ENCODE measurements at regions not wholly inside any gene's neighbourhood (a gene's known extent, or its start where the extent isn't known, plus 50 kb on each side); places are given as distances from the start of the nearest gene placed in this dataset.

DNA sequence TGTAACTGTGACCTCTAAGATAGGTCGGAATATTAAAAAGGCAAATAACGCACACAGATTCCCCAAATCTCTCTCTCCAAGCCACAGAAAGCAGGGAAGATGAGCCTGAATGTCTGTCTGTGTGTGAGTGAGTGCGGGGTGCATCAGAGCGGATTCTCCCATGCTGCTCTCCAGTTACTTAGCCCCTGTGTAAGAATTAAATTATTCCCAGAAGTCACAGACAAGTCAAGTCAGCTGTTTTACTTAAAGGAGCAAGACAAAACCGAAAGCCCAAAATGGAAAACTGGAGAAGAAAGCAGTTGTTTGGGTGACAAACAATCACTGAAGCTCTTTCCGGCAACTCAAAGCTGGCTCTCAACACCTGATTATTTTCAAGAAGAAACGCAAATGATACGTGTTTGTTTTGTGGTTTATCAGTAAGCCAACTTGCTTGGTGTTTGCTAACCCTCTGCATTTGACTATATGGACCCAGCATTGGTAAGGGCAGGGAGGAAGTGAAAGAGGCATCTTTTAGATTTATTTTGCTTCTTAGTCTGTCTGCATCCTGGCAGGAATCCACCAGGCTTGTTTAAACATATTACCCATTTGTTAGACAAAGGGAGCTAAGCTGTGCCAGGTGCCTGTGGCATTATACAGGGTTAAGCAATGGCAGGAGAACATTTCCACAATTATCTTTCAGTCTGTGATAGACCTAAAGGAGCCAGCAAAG lies 121.5 kb upstream of the CREB1 start:
- ATAC-seq (replicated peaks; ENCODE audit: extremely low read depth, poor library complexity, severe bottlenecking) (no peak), DNase-seq (ENCODE audit: low spot score in 2 of 2) (no peak)
- H3K4me3 Mint-ChIP-seq = no peak overlapping the region
- no peaks in the 10 kb centered on the region for H3K4me1 Mint-ChIP-seq
- no peaks in the 10 kb centered on the region for H3K9me3 Mint-ChIP-seq
- no peaks in the 10 kb centered on the region for H3K27me3 Mint-ChIP-seq
- no peak overlapping the region for H3K27ac Mint-ChIP-seq (ENCODE audit: low read depth)
- no peaks in the 10 kb centered on the region for H3K36me3 Mint-ChIP-seq (ENCODE audit: insufficient read depth)

DNA sequence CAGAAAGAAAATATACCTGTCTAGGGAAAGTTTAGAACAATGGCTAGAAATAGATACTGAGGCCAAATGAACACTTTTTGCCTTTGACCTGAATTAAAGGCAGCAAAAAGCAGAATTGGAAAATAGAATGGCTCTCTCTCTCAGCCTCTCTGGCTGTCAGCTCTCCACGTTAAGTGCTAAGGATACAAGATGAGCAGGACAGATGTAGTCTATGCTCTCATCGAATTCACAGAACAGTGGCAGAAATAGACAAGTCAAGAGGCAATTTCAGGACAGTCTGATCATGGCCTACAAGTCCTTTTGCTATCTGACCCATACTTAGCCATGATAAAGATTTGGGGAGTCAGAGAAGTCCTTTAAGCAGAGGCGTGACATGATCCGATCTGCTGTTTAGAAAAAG lies 120.2 kb upstream of the CREB1 start:
- no peak overlapping the region for H3K27ac Mint-ChIP-seq (ENCODE audit: low read depth)
- no peaks in the 10 kb centered on the region for H3K4me1 Mint-ChIP-seq
- no peaks in the 10 kb centered on the region for H3K27me3 Mint-ChIP-seq
- DNase-seq (ENCODE audit: low spot score in 2 of 2) (no peak), ATAC-seq (replicated peaks; ENCODE audit: extremely low read depth, poor library complexity, severe bottlenecking) (no peak)
- no peak overlapping the region for H3K4me3 Mint-ChIP-seq
- H3K36me3 Mint-ChIP-seq (ENCODE audit: insufficient read depth) = no peaks in the 10 kb centered on the region
- no peaks in the 10 kb centered on the region for H3K9me3 Mint-ChIP-seq

DNA sequence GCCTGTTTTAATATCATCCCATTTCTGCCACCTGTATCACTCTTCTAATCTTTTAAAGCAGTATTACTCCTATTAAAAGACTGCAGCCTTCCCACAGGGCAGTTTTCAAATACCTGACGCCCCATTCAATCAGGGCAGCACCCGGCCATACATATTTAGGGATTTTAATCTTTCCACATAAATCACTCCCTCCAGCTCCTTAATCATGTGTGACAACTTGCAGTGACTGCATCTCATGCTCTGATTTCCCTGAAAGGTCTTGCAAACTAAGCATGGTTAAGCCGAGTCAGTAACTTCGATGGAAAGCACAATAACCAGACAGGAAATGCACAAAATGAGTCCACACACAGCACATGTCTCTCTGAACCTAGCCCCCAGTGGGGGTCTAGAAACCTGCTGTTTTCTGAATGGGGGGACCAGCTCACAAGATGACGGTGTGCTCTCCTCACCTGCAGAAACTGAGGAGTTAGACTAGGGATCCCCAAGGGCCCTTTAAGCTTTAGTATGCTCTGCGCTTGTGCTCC lies 116.9 kb upstream of the CREB1 start:
- ATAC-seq (replicated peaks; ENCODE audit: extremely low read depth, poor library complexity, severe bottlenecking) (no peak), DNase-seq (ENCODE audit: low spot score in 2 of 2) (no peak)
- no peaks in the 10 kb centered on the region for H3K4me1 Mint-ChIP-seq
- no peaks in the 10 kb centered on the region for H3K36me3 Mint-ChIP-seq (ENCODE audit: insufficient read depth)
- no peak overlapping the region for H3K27ac Mint-ChIP-seq (ENCODE audit: low read depth)
- no peaks in the 10 kb centered on the region for H3K27me3 Mint-ChIP-seq
- no peak overlapping the region for H3K4me3 Mint-ChIP-seq
- H3K9me3 Mint-ChIP-seq = no peaks in the 10 kb centered on the region

DNA sequence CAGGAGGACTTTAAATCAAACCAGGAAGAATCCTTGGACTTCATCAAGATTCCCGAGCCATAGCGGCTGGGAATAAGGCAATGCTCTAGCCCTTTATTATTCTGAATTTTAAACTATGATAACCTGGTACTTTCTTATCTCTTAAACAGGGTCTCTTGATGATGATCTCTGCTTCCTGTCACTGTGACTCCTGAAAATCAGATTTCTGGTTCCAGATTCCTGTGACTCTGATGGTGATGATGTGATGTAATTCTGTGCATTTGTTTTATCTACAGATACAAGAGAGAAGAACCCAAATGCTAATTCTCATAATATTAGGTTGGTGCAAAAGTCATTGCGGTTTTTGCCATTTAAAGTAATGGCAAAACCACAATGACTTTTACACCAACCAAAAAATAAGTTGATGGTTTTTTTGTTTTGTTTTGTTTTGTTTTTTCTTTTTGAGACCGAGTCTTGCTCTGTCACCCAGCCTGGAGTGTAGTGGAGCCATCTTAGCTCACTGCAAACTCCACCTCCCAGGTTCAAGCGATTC lies 116.3 kb upstream of the CREB1 start:
- no peak for ATAC-seq (replicated peaks; ENCODE audit: extremely low read depth, poor library complexity, severe bottlenecking)
- no peaks in the 10 kb centered on the region for H3K27me3 Mint-ChIP-seq

GRCh38 chr2:207416111-207416510 lies 113.7 kb upstream of the CREB1 start:
- DNase-seq (ENCODE audit: low spot score in 2 of 2) (no peak), ATAC-seq (replicated peaks; ENCODE audit: extremely low read depth, poor library complexity, severe bottlenecking) (no peak)
- no peaks in the 10 kb centered on the region for H3K4me1 Mint-ChIP-seq
- no peaks in the 10 kb centered on the region for H3K9me3 Mint-ChIP-seq
- H3K27ac Mint-ChIP-seq (ENCODE audit: low read depth) = no peak overlapping the region
- H3K27me3 Mint-ChIP-seq = peaks cover 3% of the 10 kb centered on the region
- H3K4me3 Mint-ChIP-seq = no peak overlapping the region
- H3K36me3 Mint-ChIP-seq (ENCODE audit: insufficient read depth) = no peaks in the 10 kb centered on the region

More for the DNA sequence above, 116.3 kb upstream of the CREB1 start:
- no peak for DNase-seq (ENCODE audit: low spot score in 2 of 2)
- Mint-ChIP-seq H3K27ac (ENCODE audit: low read depth) (no peak overlapping the region), H3K9me3 (no peaks in the 10 kb centered on the region), H3K36me3 (ENCODE audit: insufficient read depth) (no peaks in the 10 kb centered on the region), H3K4me3 (no peak overlapping the region), H3K4me1 (no peaks in the 10 kb centered on the region)

DNA sequence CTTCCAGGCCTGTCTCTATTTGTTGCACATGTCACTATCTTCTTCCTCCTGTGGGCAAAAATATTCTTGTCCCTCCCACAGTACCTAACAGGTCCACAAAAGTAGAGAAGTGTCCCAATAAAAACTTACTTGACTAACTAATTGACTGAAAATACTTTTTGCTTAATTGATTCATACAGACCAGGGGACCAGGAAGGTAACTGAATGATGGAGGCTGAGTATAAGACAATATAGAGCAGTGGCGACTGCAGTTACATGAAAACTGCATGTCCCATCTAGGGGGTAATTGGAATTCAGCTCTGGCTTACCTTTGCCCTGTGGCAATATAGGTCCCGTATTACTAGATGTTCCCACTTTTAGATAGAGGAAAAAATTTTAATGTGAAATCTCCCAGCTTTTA lies 112.9 kb upstream of the CREB1 start:
- Mint-ChIP-seq H3K9me3 (no peaks in the 10 kb centered on the region), H3K4me1 (no peaks in the 10 kb centered on the region), H3K36me3 (ENCODE audit: insufficient read depth) (no peaks in the 10 kb centered on the region), H3K4me3 (no peak overlapping the region), H3K27me3 (peaks cover 11% of the 10 kb centered on the region), H3K27ac (ENCODE audit: low read depth) (no peak overlapping the region)
- DNase-seq (ENCODE audit: low spot score in 2 of 2) = no peak
- ATAC-seq (replicated peaks; ENCODE audit: extremely low read depth, poor library complexity, severe bottlenecking) = no peak

GRCh38 chr2:207417301-207417718 lies 112.5 kb upstream of the CREB1 start:
- Mint-ChIP-seq H3K36me3 (ENCODE audit: insufficient read depth) (no peaks in the 10 kb centered on the region), H3K27me3 (peaks cover 13% of the 10 kb centered on the region), H3K27ac (ENCODE audit: low read depth) (no peak overlapping the region), H3K4me3 (no peak overlapping the region), H3K9me3 (no peaks in the 10 kb centered on the region), H3K4me1 (no peaks in the 10 kb centered on the region)
- no peak for ATAC-seq (replicated peaks; ENCODE audit: extremely low read depth, poor library complexity, severe bottlenecking)
- no peak for DNase-seq (ENCODE audit: low spot score in 2 of 2)

DNA sequence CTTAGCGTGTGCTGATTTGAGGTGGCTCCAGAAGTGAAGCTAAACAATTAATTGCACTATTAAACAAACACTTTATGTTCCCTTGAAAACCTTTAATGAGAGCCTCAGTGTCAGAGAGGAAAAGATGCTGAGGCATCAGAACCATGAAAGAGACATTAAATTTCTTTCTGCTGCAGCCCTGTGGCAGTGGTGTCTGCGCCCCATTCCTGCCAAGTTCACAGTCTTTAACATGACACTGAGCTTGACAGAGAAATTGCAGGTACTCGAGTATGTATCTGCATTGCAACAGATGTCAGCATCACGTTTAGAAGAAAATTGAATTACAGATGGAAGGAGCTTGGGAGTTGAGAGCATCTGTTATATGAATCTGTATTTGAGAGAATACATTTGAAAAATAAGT lies 111.3 kb upstream of the CREB1 start:
- ATAC-seq (replicated peaks; ENCODE audit: extremely low read depth, poor library complexity, severe bottlenecking) (no peak), DNase-seq (ENCODE audit: low spot score in 2 of 2) (no peak)
- H3K9me3 Mint-ChIP-seq = peaks cover 6% of the 10 kb centered on the region
- peaks cover 13% of the 10 kb centered on the region for H3K27me3 Mint-ChIP-seq
- H3K36me3 Mint-ChIP-seq (ENCODE audit: insufficient read depth) = no peaks in the 10 kb centered on the region
- H3K4me3 Mint-ChIP-seq = no peak overlapping the region
- H3K4me1 Mint-ChIP-seq = peaks cover 5% of the 10 kb centered on the region
- H3K27ac Mint-ChIP-seq (ENCODE audit: low read depth) = no peak overlapping the region

DNA sequence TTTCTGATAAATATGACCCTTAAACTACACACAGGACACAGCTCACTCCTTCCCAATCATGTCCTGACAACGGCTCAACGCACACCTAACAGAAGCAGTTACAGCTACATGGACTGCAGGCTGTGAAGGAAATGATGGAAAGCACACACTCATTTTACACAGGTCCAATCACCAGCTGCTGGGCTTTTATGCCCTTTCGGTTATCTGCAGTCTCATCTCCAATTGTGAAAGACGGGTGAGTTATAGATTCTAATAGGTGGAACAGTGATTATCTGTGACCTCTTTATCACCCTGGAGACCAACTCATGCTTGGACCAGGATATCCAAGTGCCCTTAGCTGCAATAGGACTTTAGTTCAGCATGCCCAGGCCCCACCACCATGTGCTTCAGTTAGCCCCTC lies 110.4 kb upstream of the CREB1 start:
- Mint-ChIP-seq H3K27me3 (peaks cover 13% of the 10 kb centered on the region), H3K27ac (ENCODE audit: low read depth) (no peak overlapping the region), H3K9me3 (peaks cover 11% of the 10 kb centered on the region), H3K4me3 (no peak overlapping the region), H3K36me3 (ENCODE audit: insufficient read depth) (peaks cover 2% of the 10 kb centered on the region), H3K4me1 (peaks cover 14% of the 10 kb centered on the region)
- ATAC-seq (replicated peaks; ENCODE audit: extremely low read depth, poor library complexity, severe bottlenecking) (no peak), DNase-seq (ENCODE audit: low spot score in 2 of 2) (no peak)

DNA sequence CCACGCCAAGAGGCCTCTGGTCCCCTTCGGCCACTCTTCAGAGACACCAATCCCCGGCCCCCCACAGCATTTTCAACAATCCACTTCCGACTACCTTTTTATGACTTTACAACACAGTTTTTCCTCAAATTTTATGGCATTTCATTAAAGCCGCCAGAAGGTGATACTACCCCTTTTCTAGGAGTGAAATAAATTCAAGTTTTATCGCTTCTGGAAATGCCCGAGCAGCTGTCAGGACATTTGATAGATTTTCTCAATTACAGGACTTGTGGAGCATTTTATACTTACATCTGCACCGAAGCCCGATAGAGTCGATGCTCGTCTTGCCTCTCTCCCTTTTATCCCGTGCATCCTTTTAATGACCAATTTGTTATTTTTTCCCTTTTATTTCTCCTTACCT lies 108.1 kb upstream of the CREB1 start:
- H3K9me3 Mint-ChIP-seq = peaks cover 11% of the 10 kb centered on the region
- H3K4me3 Mint-ChIP-seq = no peak overlapping the region
- peaks cover 13% of the 10 kb centered on the region for H3K27me3 Mint-ChIP-seq
- no peak overlapping the region for H3K27ac Mint-ChIP-seq (ENCODE audit: low read depth)
- no peak for DNase-seq (ENCODE audit: low spot score in 2 of 2)
- peaks cover 2% of the 10 kb centered on the region for H3K36me3 Mint-ChIP-seq (ENCODE audit: insufficient read depth)
- H3K4me1 Mint-ChIP-seq = peaks cover 14% of the 10 kb centered on the region
- ATAC-seq (replicated peaks; ENCODE audit: extremely low read depth, poor library complexity, severe bottlenecking) = no peak

- H3K27ac Mint-ChIP-seq (ENCODE audit: low read depth) = no peak overlapping the region
- peaks cover 14% of the 10 kb centered on the region for H3K4me1 Mint-ChIP-seq
- H3K36me3 Mint-ChIP-seq (ENCODE audit: insufficient read depth) = peaks cover 2% of the 10 kb centered on the region
- peaks cover 11% of the 10 kb centered on the region for H3K9me3 Mint-ChIP-seq
- DNase-seq (ENCODE audit: low spot score in 2 of 2) (no peak), ATAC-seq (replicated peaks; ENCODE audit: extremely low read depth, poor library complexity, severe bottlenecking) (no peak)
- H3K27me3 Mint-ChIP-seq = peaks cover 13% of the 10 kb centered on the region
- no peak overlapping the region for H3K4me3 Mint-ChIP-seq
Observed at GRCh38 chr2:207422380-207422779, 107.4 kb upstream of the CREB1 start.

- peaks cover 2% of the 10 kb centered on the region for H3K36me3 Mint-ChIP-seq (ENCODE audit: insufficient read depth)
- H3K4me3 Mint-ChIP-seq = no peak overlapping the region
- ATAC-seq (replicated peaks; ENCODE audit: extremely low read depth, poor library complexity, severe bottlenecking) (peak; percentile 73), DNase-seq (ENCODE audit: low spot score in 2 of 2) (no peak)
- peaks cover 13% of the 10 kb centered on the region for H3K27me3 Mint-ChIP-seq
- H3K4me1 Mint-ChIP-seq = peaks cover 14% of the 10 kb centered on the region
- no peak overlapping the region for H3K27ac Mint-ChIP-seq (ENCODE audit: low read depth)
- H3K9me3 Mint-ChIP-seq = peaks cover 11% of the 10 kb centered on the region
Observed at GRCh38 chr2:207423886-207424285, 105.9 kb upstream of the CREB1 start.

GRCh38 chr2:207427986-207428385 lies 101.8 kb upstream of the CREB1 start:
- Mint-ChIP-seq H3K4me1 (peaks cover 13% of the 10 kb centered on the region), H3K9me3 (peaks cover 9% of the 10 kb centered on the region), H3K27me3 (no peaks in the 10 kb centered on the region), H3K36me3 (ENCODE audit: insufficient read depth) (peaks cover 2% of the 10 kb centered on the region), H3K4me3 (no peak overlapping the region), H3K27ac (ENCODE audit: low read depth) (no peak overlapping the region)
- DNase-seq (ENCODE audit: low spot score in 2 of 2) (no peak), ATAC-seq (replicated peaks; ENCODE audit: extremely low read depth, poor library complexity, severe bottlenecking) (no peak)

Data from central memory CD8-positive, alpha-beta T cell (primary cell).